HEK293 (cell line): ENCODE measurements at regions not wholly inside any gene's neighbourhood (a gene's known extent, or its start where the extent isn't known, plus 50 kb on each side); places are given as distances from the start of the nearest gene placed in this dataset.
A peak's percentile ranks its signal among the peaks of the same experiment; 100 is the strongest.

Source experiments
- CTCF ChIA-PET: fragments of 350-600 bp; formaldehyde crosslinking; extraction: SDS; loops from one replicate; lab custom pipeline; 2021; ENCODE audit warnings: antibody characterized with exemption; lab: Yijun Ruan, JAX
- POLR2A ChIA-PET: fragments of 300-600 bp; formaldehyde crosslinking; extraction: SDS; loops from one replicate; lab custom pipeline; 2020; ENCODE audit warnings: antibody characterized with exemption, inconsistent platforms; lab: Yijun Ruan, JAX
- H3K27ac ChIP-seq: fragments of 200-500 bp; sonication (Bioruptor generic); 2 replicates; pipeline ENCODE4 v1.5.1; 2014; ENCODE audit warnings: low read depth, low read length, control low read depth, inconsistent platforms; ENCODE audit errors: extremely low read depth
- H3K36me3 ChIP-seq, 2 experiments: fragments of 200-500 bp in 1 of 2; sonication (Bioruptor generic) in 1 of 2; 1 replicate in 1 of 2; 2 replicates in 1 of 2; pipeline ENCODE4 v1.5.1; 2014 to 2017; ENCODE audit warnings: inconsistent platforms in 2 of 2, low read length in 2 of 2; ENCODE audit not compliant: control insufficient read depth in 2 of 2, insufficient read depth in 1 of 2
- H3K4me1 ChIP-seq: fragments of 200-500 bp; sonication (Bioruptor generic); 2 replicates; pipeline ENCODE4 v1.5.1; 2014; ENCODE audit warnings: mild to moderate bottlenecking, low read length, inconsistent platforms; ENCODE audit not compliant: control insufficient read depth, insufficient read depth
- H3K4me3 ChIP-seq: 2 replicates; pipeline ENCODE4 v1.5.1; 2011; ENCODE audit warnings: low read depth, mild to moderate bottlenecking, control low read depth, low read length, moderate library complexity
- H3K9me3 ChIP-seq: fragments of 200-500 bp; sonication (Bioruptor generic); 2 replicates; pipeline ENCODE4 v1.5.1; 2014; ENCODE audit warnings: low read depth, low read length, inconsistent platforms; ENCODE audit not compliant: control insufficient read depth, insufficient read depth
- HOXA7 ChIP-seq: sonication (generic); formaldehyde crosslinking; IDR thresholded peaks from 2 replicates; pipeline ENCODE4 v1.8.1; 2022; ENCODE audit warnings: missing genetic modification reagents, borderline replicate concordance
- HOXC10 ChIP-seq: sonication (generic); formaldehyde crosslinking; IDR thresholded peaks from 2 replicates; pipeline ENCODE4 v1.8.1; 2023; ENCODE audit warnings: mild to moderate bottlenecking, missing genetic modification reagents
- KLF10 ChIP-seq: fragments of 450-650 bp; IDR thresholded peaks from 2 replicates; pipeline ENCODE4 v1.5.1; 2018; ENCODE audit warnings: missing biosample characterization, mild to moderate bottlenecking, missing genetic modification characterization
- MZF1 ChIP-seq: fragments of 450-650 bp; formaldehyde crosslinking; IDR thresholded peaks from 2 replicates; pipeline ENCODE4 v1.5.1; 2017; ENCODE audit warnings: missing biosample characterization, missing genetic modification characterization, borderline replicate concordance
- OSR2 ChIP-seq: fragments of 450-650 bp; formaldehyde crosslinking; IDR thresholded peaks from 2 replicates; pipeline ENCODE4 v1.5.1; 2016; ENCODE audit warnings: missing biosample characterization, missing genetic modification characterization
- SETDB1 ChIP-seq: IDR thresholded peaks from one replicate; pipeline ENCODE4 v1.6.1; 2017; ENCODE audit warnings: mild to moderate bottlenecking, low read length, moderate library complexity, mixed read lengths; ENCODE audit not compliant: insufficient read length
- TRIM28 ChIP-seq: IDR thresholded peaks from 2 replicates; pipeline ENCODE4 v1.6.1; 2011; ENCODE audit warnings: low read length, control low read depth, borderline replicate concordance
- ZBTB7A ChIP-seq: fragments of 450-650 bp; formaldehyde crosslinking; IDR thresholded peaks from 2 replicates; pipeline ENCODE4 v1.5.1; 2016; ENCODE audit warnings: low read depth, missing biosample characterization, missing genetic modification characterization
- ZNF146 ChIP-seq: fragments of 450-650 bp; formaldehyde crosslinking; IDR thresholded peaks from 2 replicates; pipeline ENCODE4 v1.5.1; 2016; ENCODE audit warnings: missing biosample characterization, missing genetic modification characterization
- ZNF529 ChIP-seq: fragments of 450-650 bp; formaldehyde crosslinking; IDR thresholded peaks from 2 replicates; pipeline ENCODE4 v1.5.1; 2017; ENCODE audit warnings: missing genetic modification characterization, missing biosample characterization; ENCODE audit not compliant: insufficient replicate concordance
- ZNF558 ChIP-seq: fragments of 450-650 bp; formaldehyde crosslinking; IDR thresholded peaks from 2 replicates; pipeline ENCODE4 v1.5.1; 2016; ENCODE audit warnings: missing biosample characterization, missing genetic modification characterization
- ZNF658 ChIP-seq: fragments of 450-650 bp; formaldehyde crosslinking; IDR thresholded peaks from 2 replicates; pipeline ENCODE4; 2016; ENCODE audit warnings: missing biosample characterization, missing genetic modification characterization
- ZNF777 ChIP-seq: fragments of 450-650 bp; formaldehyde crosslinking; IDR thresholded peaks from 2 replicates; pipeline ENCODE4 v1.5.1; 2017; ENCODE audit warnings: missing biosample characterization, missing genetic modification characterization, borderline replicate concordance
- ZNF837 ChIP-seq: fragments of 450-650 bp; formaldehyde crosslinking; IDR thresholded peaks from 2 replicates; pipeline ENCODE4 v1.5.1; 2016; ENCODE audit warnings: missing biosample characterization, missing genetic modification characterization
- ZSCAN23 ChIP-seq: fragments of 450-650 bp; formaldehyde crosslinking; IDR thresholded peaks from 2 replicates; pipeline ENCODE4 v1.5.1; 2016; ENCODE audit warnings: missing biosample characterization, missing genetic modification characterization
- TF ChIP-seq, protein P1 (sequence below): fragments of 450-650 bp; formaldehyde crosslinking; IDR thresholded peaks from 2 replicates; pipeline ENCODE4 v1.5.1; 2016; ENCODE audit warnings: missing biosample characterization, missing genetic modification characterization
- TF ChIP-seq, protein P2 (sequence below): fragments of 450-650 bp; formaldehyde crosslinking; conservative IDR thresholded peaks from 2 replicates; pipeline ENCODE4 v1.5.1; 2016; ENCODE audit warnings: low read depth, missing biosample characterization, missing genetic modification characterization

- CTCF ChIA-PET = interaction anchor here (1.5 kb wide), 1 partner anchor 99 kb away, joined by 5 read pairs; no protein-coding TSS in a partner anchor
- no peak for TF ChIP-seq ZNF777 (tag by site-specific recombination)
- TF ChIP-seq TRIM28 = peak; percentile 68; the same call in 1 of the 2 replicates
- peak; percentile 55 for TF ChIP-seq OSR2 (tag by site-specific recombination)
- POLR2A ChIA-PET = no interaction called here
- Histone ChIP-seq H3K27ac (no peak overlapping the region), H3K4me3 (no peak overlapping the region), H3K4me1 (no peaks in the 10 kb centered on the region), H3K36me3 (no peaks in the 10 kb centered on the region), H3K9me3 (no peaks in the 10 kb centered on the region)
These were observed 246.1 kb downstream of the TFAP2C start for GRCh38 chr20:56875052-56875659.

- CTCF ChIA-PET = interaction anchor here (1.5 kb wide), 1 partner anchor 98 kb away, joined by 5 read pairs; no protein-coding TSS in a partner anchor
These were observed 246.7 kb downstream of the TFAP2C start for GRCh38 chr20:56875803-56876202.

DNA sequence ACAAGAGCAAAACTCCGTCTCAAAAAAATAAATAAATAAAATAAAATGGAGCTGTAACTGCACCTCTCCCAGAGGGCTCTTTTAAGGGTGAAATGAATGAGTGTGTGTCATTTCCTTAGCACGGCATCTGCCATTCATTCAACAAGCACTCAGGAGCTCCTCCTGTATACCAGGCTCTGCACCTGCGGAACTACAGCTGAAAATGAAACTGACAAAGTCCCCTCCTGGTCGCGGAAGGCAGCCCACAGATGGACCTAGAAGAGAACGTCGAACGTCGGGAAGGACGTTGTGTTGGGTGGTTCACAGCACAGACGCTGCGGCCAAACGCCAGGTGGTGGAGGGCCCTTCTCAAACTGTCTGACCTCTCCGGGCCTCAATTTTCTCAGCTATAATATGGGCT is 256.4 kb downstream of the TFAP2C start:
- Histone ChIP-seq H3K4me1 (no peaks in the 10 kb centered on the region), H3K27ac (no peak overlapping the region), H3K4me3 (no peak overlapping the region), H3K36me3 (no peaks in the 10 kb centered on the region), H3K9me3 (no peaks in the 10 kb centered on the region)
- TF ChIP-seq HOXC10 (CRISPR knock-in tag) (no peak), KLF10 (no peak), HOXA7 (CRISPR knock-in tag) (no peak), ZNF837 (tag by site-specific recombination) (no peak), ZNF658 (tag by site-specific recombination) (no peak), MZF1 (tag by site-specific recombination) (no peak)
- POLR2A ChIA-PET = no interaction called here
- CTCF ChIA-PET = no interaction called here

More at GRCh38 chr20:56875803-56876202, 246.7 kb downstream of the TFAP2C start:
- POLR2A ChIA-PET = no interaction called here
- Histone ChIP-seq H3K4me3 (no peak overlapping the region), H3K27ac (no peak overlapping the region), H3K4me1 (no peaks in the 10 kb centered on the region), H3K9me3 (no peaks in the 10 kb centered on the region), H3K36me3 (no peaks in the 10 kb centered on the region)
- no peak for TF ChIP-seq ZSCAN23 (tag by site-specific recombination)
- peak; percentile 99 for TF ChIP-seq ZNF558
- TF ChIP-seq, protein P1, sequence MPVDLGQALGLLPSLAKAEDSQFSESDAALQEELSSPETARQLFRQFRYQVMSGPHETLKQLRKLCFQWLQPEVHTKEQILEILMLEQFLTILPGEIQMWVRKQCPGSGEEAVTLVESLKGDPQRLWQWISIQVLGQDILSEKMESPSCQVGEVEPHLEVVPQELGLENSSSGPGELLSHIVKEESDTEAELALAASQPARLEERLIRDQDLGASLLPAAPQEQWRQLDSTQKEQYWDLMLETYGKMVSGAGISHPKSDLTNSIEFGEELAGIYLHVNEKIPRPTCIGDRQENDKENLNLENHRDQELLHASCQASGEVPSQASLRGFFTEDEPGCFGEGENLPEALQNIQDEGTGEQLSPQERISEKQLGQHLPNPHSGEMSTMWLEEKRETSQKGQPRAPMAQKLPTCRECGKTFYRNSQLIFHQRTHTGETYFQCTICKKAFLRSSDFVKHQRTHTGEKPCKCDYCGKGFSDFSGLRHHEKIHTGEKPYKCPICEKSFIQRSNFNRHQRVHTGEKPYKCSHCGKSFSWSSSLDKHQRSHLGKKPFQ (tag by site-specific recombination) = peak; percentile 18; the same call in 1 of the 2 replicates

GRCh38 chr20:56890011-56890410 is 260.9 kb downstream of the TFAP2C start:
- H3K9me3 ChIP-seq = no peaks in the 10 kb centered on the region
- no peaks in the 10 kb centered on the region for H3K4me1 ChIP-seq
- no peak overlapping the region for H3K27ac ChIP-seq
- H3K4me3 ChIP-seq = no peak overlapping the region
- no peaks in the 10 kb centered on the region for H3K36me3 ChIP-seq
- ChIA-PET CTCF (interaction anchor here (0.7 kb wide), 1 partner anchor 18 kb away, joined by 3 read pairs; no protein-coding TSS in a partner anchor), POLR2A (no interaction called here)
- TF ChIP-seq ZNF529 (tag by site-specific recombination) = no peak
- no peak for TF ChIP-seq ZBTB7A (tag by site-specific recombination)
- no peak for TF ChIP-seq SETDB1
- no peak for TF ChIP-seq ZNF146 (tag by site-specific recombination)
- TF ChIP-seq, protein P2, sequence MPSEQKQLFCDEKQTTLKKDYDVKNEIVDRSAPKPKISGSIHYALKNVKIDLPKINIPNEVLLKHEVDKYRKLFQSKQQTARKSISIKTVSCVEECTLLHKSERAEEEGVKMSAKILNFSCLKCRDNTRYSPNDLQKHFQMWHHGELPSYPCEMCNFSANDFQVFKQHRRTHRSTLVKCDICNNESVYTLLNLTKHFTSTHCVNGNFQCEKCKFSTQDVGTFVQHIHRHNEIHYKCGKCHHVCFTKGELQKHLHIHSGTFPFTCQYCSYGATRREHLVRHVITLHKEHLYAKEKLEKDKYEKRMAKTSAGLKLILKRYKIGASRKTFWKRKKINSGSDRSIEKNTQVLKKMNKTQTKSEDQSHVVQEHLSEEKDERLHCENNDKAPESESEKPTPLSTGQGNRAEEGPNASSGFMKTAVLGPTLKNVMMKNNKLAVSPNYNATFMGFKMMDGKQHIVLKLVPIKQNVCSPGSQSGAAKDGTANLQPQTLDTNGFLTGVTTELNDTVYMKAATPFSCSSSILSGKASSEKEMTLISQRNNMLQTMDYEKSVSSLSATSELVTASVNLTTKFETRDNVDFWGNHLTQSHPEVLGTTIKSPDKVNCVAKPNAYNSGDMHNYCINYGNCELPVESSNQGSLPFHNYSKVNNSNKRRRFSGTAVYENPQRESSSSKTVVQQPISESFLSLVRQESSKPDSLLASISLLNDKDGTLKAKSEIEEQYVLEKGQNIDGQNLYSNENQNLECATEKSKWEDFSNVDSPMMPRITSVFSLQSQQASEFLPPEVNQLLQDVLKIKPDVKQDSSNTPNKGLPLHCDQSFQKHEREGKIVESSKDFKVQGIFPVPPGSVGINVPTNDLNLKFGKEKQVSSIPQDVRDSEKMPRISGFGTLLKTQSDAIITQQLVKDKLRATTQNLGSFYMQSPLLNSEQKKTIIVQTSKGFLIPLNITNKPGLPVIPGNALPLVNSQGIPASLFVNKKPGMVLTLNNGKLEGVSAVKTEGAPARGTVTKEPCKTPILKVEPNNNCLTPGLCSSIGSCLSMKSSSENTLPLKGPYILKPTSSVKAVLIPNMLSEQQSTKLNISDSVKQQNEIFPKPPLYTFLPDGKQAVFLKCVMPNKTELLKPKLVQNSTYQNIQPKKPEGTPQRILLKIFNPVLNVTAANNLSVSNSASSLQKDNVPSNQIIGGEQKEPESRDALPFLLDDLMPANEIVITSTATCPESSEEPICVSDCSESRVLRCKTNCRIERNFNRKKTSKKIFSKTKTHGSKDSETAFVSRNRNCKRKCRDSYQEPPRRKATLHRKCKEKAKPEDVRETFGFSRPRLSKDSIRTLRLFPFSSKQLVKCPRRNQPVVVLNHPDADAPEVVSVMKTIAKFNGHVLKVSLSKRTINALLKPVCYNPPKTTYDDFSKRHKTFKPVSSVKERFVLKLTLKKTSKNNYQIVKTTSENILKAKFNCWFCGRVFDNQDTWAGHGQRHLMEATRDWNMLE (tag by site-specific recombination) = no peak
